Astrocyte (in vitro differentiated cells and primary cell): ENCODE measurements at regions not wholly inside any gene's neighbourhood (a gene's known extent, or its start where the extent isn't known, plus 50 kb on each side); places are given as distances from the start of the nearest gene placed in this dataset.
A peak's percentile ranks its signal among the peaks of the same experiment; 100 is the strongest.

ENCODE experiments used
- DNase-seq: peaks from one replicate; pipeline ENCODE4 v3.0.0-alpha.2; 2010; ENCODE audit warnings: low read depth
- FAIRE-seq: peaks from 2 replicates; lab custom pipeline; 2011; peaks lifted over from hg19 to GRCh38; lab: Jason Lieb, UNC
- H2AFZ ChIP-seq: 2 replicates; pipeline ENCODE4 v1.6.0; 2012; ENCODE audit warnings: low read depth, low read length, inconsistent platforms
- H3K27ac ChIP-seq: 2 replicates; pipeline ENCODE4 v1.5.1; 2011; ENCODE audit warnings: low read depth, low read length, inconsistent platforms
- H3K27me3 ChIP-seq: 2 replicates; pipeline ENCODE4 v1.6.0; 2011; ENCODE audit warnings: low read length, inconsistent platforms; ENCODE audit not compliant: insufficient read depth
- H3K36me3 ChIP-seq: 2 replicates; pipeline ENCODE4 v1.5.1; 2011; ENCODE audit warnings: low read length, inconsistent platforms; ENCODE audit not compliant: insufficient read depth
- H3K4me1 ChIP-seq: 2 replicates; pipeline ENCODE4 v1.5.1; 2011; ENCODE audit warnings: low read length, inconsistent platforms; ENCODE audit not compliant: insufficient read depth
- H3K4me2 ChIP-seq: 2 replicates; pipeline ENCODE4 v1.6.0; 2012; ENCODE audit warnings: low read length, inconsistent platforms
- H3K4me3 ChIP-seq: 2 replicates; pipeline ENCODE4 v1.5.1; 2011; ENCODE audit warnings: low read depth, mild to moderate bottlenecking, low read length, inconsistent platforms; ENCODE audit not compliant: insufficient read depth
- H3K79me2 ChIP-seq: 2 replicates; pipeline ENCODE4 v1.6.0; 2012; ENCODE audit warnings: mild to moderate bottlenecking, low read length, inconsistent platforms; ENCODE audit not compliant: insufficient read depth
- H3K9ac ChIP-seq: 2 replicates; pipeline ENCODE4 v1.6.0; 2012; ENCODE audit warnings: mild to moderate bottlenecking, low read length, inconsistent platforms
- H3K9me3 ChIP-seq: 2 replicates; pipeline ENCODE4 v1.5.1; 2012; ENCODE audit warnings: low read depth, mild to moderate bottlenecking, low read length, inconsistent platforms; ENCODE audit not compliant: insufficient read depth
- H4K20me1 ChIP-seq: 2 replicates; pipeline ENCODE4 v1.6.0; 2012; ENCODE audit warnings: low read length, inconsistent platforms; ENCODE audit not compliant: insufficient read depth
- H3K27ac Mint-ChIP-seq: one replicate; pipeline ENCODE4 v1.8.0; 2021; ENCODE audit warnings: mild to moderate bottlenecking, mixed read lengths; ENCODE audit not compliant: unreplicated experiment
- H3K27me3 Mint-ChIP-seq: one replicate; pipeline ENCODE4 v1.8.0; 2021; ENCODE audit warnings: low read depth, mixed read lengths; ENCODE audit not compliant: unreplicated experiment
- H3K36me3 Mint-ChIP-seq: one replicate; pipeline ENCODE4 v1.8.0; 2021; ENCODE audit warnings: low read depth, mixed read lengths; ENCODE audit not compliant: unreplicated experiment
- H3K4me1 Mint-ChIP-seq: one replicate; pipeline ENCODE4 v1.8.0; 2021; ENCODE audit warnings: low read depth, mixed read lengths; ENCODE audit not compliant: unreplicated experiment
- H3K4me3 Mint-ChIP-seq: one replicate; pipeline ENCODE4 v1.8.0; 2021; ENCODE audit warnings: mild to moderate bottlenecking, moderate library complexity, mixed read lengths; ENCODE audit not compliant: unreplicated experiment
- H3K9me3 Mint-ChIP-seq: one replicate; pipeline ENCODE4 v1.8.0; 2021; ENCODE audit warnings: mild to moderate bottlenecking, mixed read lengths; ENCODE audit not compliant: unreplicated experiment
- EZH2 ChIP-seq: IDR thresholded peaks from 2 replicates; pipeline ENCODE4 v1.6.1; 2012; ENCODE audit warnings: mild to moderate bottlenecking, low read length, inconsistent platforms; ENCODE audit not compliant: insufficient read depth
- TF ChIP-seq, protein P1 (sequence below): IDR thresholded peaks from 2 replicates; pipeline ENCODE4 v1.5.1; 2011; ENCODE audit warnings: low read depth, mild to moderate bottlenecking, inconsistent platforms, low read length, moderate library complexity; ENCODE audit not compliant: insufficient read depth

DNA sequence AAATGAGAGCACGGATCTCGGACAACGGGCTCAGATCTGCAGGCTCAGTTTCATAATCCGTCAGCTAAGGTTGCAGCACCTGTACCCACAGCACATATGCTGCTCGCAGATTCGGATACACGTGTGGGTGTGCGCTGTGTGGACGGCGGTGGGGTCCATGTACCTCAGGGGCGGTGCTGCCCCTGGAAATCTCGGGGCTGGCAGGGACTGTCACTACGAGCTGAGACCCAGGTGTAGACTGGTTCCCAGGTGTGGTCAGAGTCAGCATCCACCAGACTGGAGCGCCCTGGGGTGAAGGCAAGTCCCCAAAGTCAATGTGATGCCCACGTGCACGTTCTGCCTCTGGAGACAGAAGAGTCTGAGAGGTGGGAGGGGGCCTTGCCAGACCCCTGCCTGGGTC lies 989.3 kb downstream of the BRD1 start:
- peaks cover 10% of the 10 kb centered on the region for H3K9me3 ChIP-seq
- no peak for FAIRE-seq

GRCh38 chr22:48837341-48837935 lies 990.2 kb downstream of the BRD1 start:
- no peaks in the 10 kb centered on the region for H3K36me3 ChIP-seq
- peaks cover 39% of the 10 kb centered on the region for H3K27me3 Mint-ChIP-seq
- FAIRE-seq (no peak), DNase-seq (no peak)
- H3K9ac ChIP-seq, result no peak overlapping the region
- TF ChIP-seq, protein P1, sequence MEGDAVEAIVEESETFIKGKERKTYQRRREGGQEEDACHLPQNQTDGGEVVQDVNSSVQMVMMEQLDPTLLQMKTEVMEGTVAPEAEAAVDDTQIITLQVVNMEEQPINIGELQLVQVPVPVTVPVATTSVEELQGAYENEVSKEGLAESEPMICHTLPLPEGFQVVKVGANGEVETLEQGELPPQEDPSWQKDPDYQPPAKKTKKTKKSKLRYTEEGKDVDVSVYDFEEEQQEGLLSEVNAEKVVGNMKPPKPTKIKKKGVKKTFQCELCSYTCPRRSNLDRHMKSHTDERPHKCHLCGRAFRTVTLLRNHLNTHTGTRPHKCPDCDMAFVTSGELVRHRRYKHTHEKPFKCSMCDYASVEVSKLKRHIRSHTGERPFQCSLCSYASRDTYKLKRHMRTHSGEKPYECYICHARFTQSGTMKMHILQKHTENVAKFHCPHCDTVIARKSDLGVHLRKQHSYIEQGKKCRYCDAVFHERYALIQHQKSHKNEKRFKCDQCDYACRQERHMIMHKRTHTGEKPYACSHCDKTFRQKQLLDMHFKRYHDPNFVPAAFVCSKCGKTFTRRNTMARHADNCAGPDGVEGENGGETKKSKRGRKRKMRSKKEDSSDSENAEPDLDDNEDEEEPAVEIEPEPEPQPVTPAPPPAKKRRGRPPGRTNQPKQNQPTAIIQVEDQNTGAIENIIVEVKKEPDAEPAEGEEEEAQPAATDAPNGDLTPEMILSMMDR, result no peak
- TF ChIP-seq EZH2, result no peak
- peaks cover 11% of the 10 kb centered on the region for H3K4me1 Mint-ChIP-seq
- no peaks in the 10 kb centered on the region for H3K36me3 Mint-ChIP-seq
- no peak overlapping the region for H3K4me2 ChIP-seq
- no peak overlapping the region for H3K4me3 Mint-ChIP-seq
- no peak overlapping the region for H3K27ac Mint-ChIP-seq
- no peaks in the 10 kb centered on the region for H3K27me3 ChIP-seq
- H3K27ac ChIP-seq, result no peak overlapping the region
- H3K9me3 ChIP-seq, result peaks cover 10% of the 10 kb centered on the region
- no peak overlapping the region for H3K4me3 ChIP-seq
- H3K9me3 Mint-ChIP-seq, result peaks cover 6% of the 10 kb centered on the region
- no peak overlapping the region for H2AFZ ChIP-seq
- H3K79me2 ChIP-seq, result no peaks in the 10 kb centered on the region
- no peaks in the 10 kb centered on the region for H4K20me1 ChIP-seq
- H3K4me1 ChIP-seq, result no peaks in the 10 kb centered on the region

More for the DNA sequence above, 989.3 kb downstream of the BRD1 start:
- H3K9me3 Mint-ChIP-seq, result peaks cover 4% of the 10 kb centered on the region
- peaks cover 7% of the 10 kb centered on the region for H3K4me1 Mint-ChIP-seq
- no peak for DNase-seq
- Histone ChIP-seq H3K36me3 (no peaks in the 10 kb centered on the region), H3K79me2 (no peaks in the 10 kb centered on the region), H2AFZ (no peak overlapping the region), H3K4me3 (no peak overlapping the region), H4K20me1 (no peaks in the 10 kb centered on the region), H3K27ac (no peak overlapping the region), H3K27me3 (no peaks in the 10 kb centered on the region), H3K4me2 (no peak overlapping the region), H3K9ac (no peak overlapping the region), H3K4me1 (no peaks in the 10 kb centered on the region)
- H3K27ac Mint-ChIP-seq, result no peak overlapping the region
- TF ChIP-seq, protein P1, result no peak
- no peak for TF ChIP-seq EZH2
- peaks cover 1% of the 10 kb centered on the region for H3K36me3 Mint-ChIP-seq
- peak overlapping the region; percentile 5 for H3K4me3 Mint-ChIP-seq
- H3K27me3 Mint-ChIP-seq, result peaks cover 45% of the 10 kb centered on the region

DNA sequence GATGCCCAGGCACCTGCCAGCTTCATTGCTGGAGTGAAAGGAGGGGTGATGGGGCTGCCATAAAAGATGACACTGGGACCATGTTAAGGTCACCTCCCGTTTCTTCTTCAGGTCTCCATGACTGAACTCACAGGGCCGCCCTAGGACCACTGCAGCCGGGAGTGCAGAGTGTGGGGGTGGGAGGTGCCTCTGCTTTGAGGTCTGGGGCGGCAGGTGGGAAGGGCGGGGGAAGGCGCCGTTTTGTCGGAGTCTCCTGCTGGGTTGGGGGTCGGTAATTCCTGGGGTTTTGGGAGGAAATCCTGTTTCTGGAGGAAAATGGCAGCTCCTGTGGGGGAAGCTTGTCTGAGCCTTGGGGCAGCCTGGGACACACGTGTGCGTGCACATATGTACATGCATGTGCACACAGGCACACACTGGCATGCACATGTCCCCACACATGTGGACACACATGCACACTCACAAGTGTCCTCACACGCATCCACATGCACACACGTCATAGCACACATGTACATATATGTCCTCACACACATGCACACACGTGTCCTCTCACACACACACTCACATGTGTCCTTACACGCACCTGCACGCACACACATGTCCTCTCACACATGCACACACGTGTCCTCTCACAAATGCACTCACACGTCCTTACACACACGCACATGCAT lies 990.9 kb downstream of the BRD1 start:
- FAIRE-seq (no peak), DNase-seq (no peak)
- no peak overlapping the region for H3K27ac Mint-ChIP-seq
- no peaks in the 10 kb centered on the region for H3K36me3 Mint-ChIP-seq
- H3K27ac ChIP-seq, result no peak overlapping the region
- no peaks in the 10 kb centered on the region for H3K79me2 ChIP-seq
- no peaks in the 10 kb centered on the region for H3K36me3 ChIP-seq
- H4K20me1 ChIP-seq, result no peaks in the 10 kb centered on the region
- no peak overlapping the region for H3K4me2 ChIP-seq
- peaks cover 35% of the 10 kb centered on the region for H3K27me3 Mint-ChIP-seq
- H3K4me3 Mint-ChIP-seq, result no peak overlapping the region
- TF ChIP-seq EZH2, result no peak
- TF ChIP-seq, protein P1, result no peak
- peaks cover 11% of the 10 kb centered on the region for H3K4me1 Mint-ChIP-seq
- no peak overlapping the region for H2AFZ ChIP-seq
- H3K4me3 ChIP-seq, result no peak overlapping the region
- H3K27me3 ChIP-seq, result no peaks in the 10 kb centered on the region
- H3K4me1 ChIP-seq, result no peaks in the 10 kb centered on the region
- no peak overlapping the region for H3K9ac ChIP-seq
- H3K9me3 ChIP-seq, result peaks cover 10% of the 10 kb centered on the region
- H3K9me3 Mint-ChIP-seq, result peaks cover 6% of the 10 kb centered on the region
